Effector CD4-positive, alpha-beta T cell (primary cell): ENCODE measurements at regions not wholly inside any gene's neighbourhood (a gene's known extent, or its start where the extent isn't known, plus 50 kb on each side); places are given as distances from the start of the nearest gene placed in this dataset.
"Not testable (repeated sequence)": the region's sequence is repeated elsewhere in the genome, so short reads cannot be mapped to it uniquely, and the experiment has no call there.

Experiments
- DNase-seq: peaks from one replicate; pipeline ENCODE4 v3.0.0-alpha.2; 2020

DNA sequence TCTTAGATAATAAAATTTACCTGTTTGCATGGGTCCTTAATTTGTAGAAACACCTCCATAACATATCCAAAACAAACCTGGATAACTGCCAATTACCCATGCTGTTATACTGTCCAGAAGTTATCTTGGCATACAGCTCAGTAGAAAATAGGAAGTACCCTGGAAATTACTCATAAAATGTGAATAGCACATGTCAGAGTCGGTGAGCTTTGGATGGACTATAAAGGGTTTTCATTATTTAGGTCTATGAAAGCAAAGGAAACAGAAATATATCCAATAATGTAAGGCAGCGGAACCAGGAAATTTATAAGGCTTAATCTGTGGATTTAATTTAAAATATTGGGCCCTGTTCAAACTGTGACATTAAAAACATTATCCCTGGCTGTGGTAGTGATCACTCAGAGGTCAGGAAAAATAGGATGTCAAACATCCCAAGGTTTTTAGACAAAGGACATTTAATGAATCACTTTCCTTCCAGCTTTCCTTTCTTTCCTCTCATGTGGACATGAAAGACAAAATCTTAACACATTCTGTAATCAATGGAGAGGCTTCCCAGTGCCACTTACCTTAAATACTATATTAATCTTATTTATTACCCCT lies 459.0 kb upstream of the DPH6 start:
- no peak for DNase-seq

DNA sequence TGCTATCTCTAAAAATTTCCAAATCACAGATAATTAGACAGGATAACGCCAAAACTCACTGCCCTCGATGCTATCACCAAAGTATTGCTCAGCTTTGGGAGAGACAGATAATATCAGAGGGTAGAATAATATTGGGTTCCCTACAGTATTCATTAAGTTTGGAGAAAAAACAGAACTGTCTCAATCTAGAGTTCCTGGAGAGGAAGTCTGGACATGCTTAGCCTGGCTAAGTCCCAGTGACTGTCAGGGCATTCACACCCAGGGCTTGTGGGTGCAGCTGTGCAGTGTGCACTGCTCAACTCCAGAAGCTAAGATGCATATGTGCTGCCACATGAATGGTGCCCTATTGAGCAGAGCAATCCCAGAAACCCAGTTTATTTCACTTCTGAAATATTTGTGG lies 459.6 kb upstream of the DPH6 start:
- DNase-seq: no peak

DNA sequence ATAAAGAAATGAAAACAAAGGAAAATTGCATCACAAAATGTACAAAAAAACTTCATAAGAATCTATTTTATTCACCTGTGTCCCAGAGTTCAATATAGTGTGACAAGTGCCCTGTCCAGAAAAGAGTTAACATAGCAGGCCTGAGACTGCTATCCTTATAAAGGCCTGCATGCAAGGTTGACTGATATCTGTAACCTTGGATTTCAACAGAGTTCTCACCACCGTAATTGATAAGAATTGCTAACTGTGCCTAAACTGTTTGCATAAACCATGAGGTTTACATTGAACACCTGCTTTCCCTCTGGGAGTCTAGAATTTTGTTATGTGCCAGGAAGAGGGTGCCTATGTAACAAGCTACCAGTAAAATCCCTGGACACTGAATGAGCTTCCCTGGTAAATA lies 461.7 kb upstream of the DPH6 start:
- DNase-seq: no peak

DNA sequence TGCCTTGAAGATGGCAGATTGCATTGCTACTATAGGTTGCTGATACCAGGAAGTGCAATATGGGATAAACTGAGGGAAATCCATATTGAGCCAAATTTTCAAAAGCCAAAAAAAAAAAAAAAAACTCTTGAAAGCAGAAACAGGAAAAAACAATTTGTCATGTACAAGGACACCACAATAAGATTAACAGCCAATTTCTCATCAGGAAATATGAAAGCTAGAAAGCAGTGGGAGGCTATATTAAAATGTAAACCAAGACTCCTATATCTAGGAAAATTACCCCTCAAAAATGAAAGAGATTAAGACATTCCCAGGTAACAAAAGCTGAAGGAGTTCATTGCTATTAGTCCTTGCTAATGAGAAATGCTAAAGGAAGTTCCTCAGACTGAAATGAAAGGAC lies 462.8 kb upstream of the DPH6 start:
- no peak for DNase-seq

DNA sequence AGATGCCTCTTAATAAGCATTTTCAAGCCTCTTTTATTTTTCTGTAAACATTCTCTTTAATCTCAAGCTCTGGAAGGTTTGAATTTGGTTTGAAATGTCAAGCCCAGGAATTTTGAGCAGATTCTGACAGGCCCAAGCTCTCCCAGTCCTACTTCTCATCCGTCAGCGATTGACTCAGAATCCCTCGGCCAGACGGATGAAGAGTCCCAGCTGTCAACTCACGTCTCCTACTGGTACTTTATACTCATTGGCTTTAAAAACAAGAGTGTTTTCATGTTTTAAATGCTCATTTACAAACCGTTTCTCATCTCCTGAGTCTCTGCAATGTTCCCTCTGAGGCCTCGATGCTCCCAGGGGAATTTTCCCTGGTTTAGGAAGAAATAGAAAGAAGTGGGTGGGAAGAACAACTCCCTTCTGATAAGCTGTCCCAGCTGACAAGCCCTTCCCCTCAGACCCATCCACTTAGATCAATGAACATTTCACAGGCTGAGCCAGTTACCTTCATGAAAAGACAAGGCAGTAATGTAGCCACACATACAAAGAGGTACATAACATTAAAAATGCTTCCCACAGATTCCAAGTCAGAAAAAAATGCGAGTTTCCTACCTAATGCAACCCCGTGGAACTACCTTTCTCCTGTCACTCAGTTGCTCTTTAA lies 478.2 kb upstream of the DPH6 start:
- no peak for DNase-seq

DNA sequence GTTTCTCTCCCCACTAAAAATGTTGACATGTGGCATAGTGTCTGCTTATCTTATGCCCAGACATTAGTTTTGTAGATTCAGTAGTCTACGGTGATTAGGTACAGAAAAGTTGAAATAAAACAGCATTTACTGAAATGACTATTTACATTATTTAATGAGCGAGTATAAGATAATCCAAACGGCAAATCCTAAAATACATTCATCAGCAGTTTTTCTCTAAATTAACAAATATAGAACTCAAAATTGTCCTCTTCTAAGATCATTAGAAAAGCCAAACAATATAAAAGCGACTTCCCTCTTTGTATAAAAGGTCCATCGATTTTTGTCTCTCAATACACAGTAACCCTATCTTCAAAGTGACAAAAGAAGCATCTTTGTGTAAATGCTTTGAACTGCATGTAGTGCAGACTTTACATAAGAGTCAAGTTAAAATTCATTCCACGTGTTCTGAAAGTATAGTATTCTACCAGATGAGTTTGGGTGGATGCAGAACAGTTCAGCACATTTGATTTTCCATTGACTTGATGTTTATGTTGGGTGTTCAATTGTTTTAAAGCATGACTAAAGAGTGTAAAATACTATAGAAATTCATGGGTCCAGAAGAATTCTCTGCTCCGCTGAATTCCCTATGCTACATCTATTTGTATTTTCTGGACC lies 480.8 kb upstream of the DPH6 start:
- DNase-seq: no peak

DNA sequence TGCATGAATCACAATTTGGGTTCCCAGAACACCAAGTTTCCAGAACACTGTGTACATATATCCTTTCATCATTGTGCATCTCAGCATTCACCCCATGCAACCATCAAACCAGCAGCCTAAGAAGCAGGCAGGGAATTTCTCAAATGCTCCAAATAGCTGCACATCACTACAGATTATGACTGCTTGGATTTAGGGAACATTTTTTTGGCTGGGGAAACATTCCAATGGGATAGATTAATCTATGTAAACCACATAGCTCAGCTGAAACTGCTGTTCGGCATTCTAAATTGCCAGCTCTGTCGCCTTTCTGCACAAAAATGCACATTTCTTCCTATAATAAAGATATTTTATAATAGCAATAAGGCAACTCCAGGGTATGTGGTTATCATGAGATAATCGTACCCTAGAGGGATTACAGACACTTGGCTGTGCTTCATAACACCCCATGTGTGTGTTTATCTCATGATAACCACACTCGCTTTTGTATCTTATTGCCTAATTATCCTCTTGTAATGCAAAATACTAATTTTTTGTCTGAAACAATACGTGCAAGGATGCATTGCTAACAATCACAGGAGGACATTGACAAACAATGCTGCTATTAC lies 483.7 kb upstream of the DPH6 start:
- DNase-seq: no peak

DNA sequence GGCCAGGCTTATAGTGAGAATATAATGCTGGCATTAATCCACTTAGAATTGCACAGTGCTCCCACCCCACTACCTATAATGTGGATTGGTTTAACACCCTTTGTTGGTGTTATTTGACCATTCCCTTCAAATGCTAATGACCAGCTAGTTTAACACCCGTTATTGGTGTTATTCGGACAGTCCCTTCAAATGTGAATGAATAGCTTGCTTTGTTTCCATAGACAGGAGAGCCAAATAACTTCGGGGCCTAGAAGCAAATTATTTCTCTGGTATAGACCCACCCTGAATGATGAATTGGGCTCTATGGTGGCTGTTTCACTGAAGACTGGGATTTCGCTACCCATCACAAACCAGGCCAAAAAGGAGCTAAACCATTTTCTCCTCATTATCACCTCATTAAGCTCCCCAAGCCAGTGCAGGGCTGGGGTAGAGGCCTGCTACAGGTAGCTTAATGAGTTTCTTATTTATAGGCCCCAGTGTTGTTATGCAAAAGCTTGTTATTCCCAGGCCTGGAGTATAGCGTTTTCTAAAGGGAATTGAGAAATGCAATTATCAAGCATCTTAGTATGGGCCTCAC lies 494.1 kb upstream of the DPH6 start:
- no peak for DNase-seq

DNA sequence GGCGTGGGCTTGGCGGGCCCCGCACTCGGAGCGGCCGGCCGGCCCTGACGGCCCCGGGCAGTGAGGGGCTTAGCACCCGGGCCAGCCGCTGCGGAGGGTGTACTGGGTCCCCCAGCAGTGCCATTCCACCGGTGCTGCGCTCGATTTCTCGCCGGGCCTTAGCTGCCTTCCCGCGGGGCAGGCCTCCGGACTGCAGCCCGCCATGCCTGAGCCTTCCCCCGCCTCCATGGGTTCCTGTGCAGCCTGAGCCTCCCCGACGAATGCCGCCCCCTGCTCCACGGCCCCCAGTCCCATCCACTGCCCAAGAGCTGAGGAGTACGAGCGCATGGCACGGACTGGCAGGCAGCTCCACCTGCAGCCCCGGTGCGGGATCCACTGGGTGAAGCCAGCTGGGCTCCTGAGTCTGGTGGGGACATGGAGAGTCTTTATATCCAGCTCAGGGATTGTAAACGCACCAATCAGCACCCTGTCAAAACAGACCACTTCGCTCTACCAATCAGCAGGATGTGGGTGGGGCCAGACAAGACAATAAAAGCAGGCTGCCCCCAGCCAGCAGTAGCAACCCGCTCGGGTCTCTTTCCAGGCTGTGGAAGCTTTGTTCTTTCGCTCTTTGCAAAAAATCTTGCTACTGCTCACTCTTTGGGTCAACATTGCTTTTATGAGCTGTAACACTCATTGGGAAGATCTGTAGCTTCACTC lies 501.2 kb upstream of the DPH6 start:
- not testable (repeated sequence) for DNase-seq

DNA sequence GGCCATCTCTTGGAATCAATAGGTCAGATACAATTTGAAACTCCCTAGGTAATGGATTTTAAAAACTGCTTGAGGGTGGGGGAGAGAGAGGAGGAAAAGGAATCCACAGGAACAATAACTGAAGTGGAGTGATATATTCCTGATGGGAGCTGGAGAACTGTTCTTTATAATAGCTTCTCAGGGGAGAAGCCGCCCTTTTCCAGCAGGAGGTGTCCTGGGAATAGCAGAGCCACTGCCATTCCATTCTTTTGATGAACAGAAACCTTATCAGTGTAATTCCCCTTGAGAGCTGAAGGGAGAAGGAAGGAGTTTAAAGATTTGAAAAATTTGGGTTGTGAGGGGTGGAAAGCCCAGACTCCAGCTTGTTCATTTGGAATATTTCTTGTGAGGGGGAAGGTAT lies 504.9 kb upstream of the DPH6 start:
- DNase-seq: no peak

DNA sequence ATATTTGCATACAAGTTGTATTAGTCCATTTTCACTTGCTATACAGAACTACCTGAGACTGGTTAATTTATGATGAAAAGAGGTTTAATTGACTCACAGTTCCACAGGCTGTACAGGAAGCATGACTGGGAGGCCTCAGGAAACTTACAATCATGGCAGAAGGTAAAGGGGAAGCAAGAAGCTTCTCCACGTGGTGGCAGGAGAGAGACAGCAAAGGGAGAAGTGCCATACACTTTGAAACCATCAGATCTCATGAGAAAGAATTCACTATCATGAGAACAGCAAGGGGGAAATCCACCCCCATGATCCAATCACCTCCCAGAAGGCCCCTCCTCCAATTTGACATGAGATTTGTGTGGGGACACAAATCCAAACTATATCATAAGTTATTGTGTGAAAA lies 506.7 kb upstream of the DPH6 start:
- not testable (repeated sequence) for DNase-seq

DNA sequence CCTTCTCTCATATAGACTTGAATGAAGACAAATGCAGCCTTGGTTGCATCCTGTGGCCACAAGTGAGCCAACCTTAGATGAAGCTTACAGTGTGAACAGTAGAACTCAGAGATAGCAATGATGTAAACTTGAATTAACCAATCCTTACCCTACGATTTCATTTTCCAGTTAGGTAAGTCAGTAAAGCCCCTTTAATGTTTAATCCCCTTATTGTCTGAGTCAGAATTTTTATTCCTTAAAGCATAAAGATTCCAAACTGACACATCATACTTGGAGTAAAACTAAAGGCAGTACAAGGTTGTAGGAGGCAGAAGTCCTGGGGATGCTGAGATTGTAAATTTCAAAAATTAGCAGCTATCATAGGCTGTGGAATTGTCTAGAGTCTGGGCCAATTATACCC lies 507.8 kb upstream of the DPH6 start:
- no peak for DNase-seq

DNA sequence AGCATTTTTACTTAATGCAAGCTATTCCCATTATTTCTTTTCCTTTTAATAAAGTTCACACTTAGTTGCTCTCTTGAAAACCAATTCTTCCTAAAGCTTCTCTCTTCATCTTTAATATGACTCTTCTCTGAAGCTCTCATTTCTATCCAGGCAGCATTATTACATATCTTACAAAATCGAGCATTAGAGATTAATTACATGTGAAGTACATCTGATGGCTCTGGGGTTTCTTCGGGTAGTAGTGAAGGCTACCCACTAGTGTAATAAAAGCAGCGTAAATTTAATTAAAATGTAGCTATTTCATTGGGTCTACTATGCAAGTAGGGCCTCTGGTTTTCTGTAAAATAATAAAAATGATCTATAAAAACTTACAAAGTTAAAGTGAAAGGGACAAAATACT lies 513.6 kb upstream of the DPH6 start:
- DNase-seq: no peak

DNA sequence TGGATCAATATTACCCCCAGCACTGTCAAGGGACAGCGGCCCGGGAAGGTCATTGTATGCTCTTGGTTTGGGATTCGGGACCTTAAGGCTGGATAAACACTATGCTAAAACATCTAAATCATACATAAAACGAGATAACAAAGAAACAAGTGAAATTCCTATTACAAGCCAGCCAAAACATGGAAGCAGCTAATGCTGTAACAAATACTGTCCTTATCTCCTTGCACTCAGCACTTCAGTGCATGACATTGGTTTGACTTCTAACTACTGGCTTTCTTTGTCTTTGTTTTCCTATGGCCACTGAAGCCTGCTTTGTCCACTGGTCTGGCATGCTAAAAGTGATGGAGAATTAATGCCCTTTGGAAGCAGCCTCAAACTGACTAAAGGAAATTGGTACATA lies 516.4 kb upstream of the DPH6 start:
- no peak for DNase-seq

DNA sequence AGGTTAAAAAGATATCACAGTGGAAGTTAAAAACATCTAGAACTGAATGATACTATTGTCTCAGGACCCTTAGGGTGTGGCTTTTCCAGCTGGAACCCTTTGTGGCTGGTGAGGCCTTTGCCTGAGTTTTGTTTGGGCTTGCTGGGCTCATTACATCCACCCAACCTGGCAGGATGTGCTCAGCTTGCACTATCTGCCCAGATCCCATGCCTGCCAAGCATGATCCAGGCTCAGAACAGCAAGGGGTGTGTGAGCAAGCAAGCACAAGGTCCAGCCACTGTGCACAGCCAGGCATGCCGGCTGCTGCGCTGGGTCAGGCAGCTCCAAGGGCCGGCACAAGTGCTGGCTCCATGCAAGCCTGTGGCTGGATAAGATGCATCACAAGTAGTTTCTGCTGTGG lies 512.7 kb upstream of the CDIN1 start:
- no peak for DNase-seq

DNA sequence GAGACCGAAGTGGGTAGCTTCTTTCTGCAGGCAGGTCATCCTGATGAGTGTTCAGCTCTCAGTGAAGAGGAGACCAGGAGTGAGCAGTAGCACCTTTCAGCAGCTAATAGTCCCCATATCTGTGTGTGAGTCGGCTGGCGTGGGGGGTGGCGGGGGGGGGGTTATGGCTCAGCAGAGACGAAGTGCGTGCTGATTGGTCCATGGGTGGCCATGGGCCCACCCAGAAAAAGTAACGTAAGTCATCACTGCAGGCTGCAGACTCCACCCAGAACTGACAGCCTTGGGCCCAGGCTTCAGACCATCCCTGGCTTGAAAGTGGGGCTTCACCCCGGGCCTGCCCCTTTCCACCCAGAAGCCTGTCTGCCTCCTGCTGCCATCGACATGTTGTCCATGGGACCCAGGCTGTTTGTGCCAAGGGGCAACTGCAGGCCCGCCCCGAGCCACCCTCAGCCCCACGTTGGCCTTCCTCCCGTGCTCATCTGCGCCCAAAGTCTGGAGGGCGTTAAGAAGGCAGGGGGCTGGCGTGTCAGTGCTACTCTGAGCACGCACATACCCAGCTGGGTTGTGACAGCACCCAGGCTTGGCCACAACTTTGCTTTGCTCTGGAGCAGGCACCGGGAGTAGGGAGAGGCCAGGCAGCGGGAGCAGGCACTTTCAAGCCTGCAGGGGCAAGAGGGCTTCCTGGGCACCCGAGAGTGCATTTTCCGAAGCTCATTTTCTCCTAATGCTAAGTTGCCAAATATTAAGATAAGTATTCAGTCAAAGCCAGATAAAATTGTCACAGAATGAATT lies 511.7 kb upstream of the CDIN1 start:
- DNase-seq: no peak

DNA sequence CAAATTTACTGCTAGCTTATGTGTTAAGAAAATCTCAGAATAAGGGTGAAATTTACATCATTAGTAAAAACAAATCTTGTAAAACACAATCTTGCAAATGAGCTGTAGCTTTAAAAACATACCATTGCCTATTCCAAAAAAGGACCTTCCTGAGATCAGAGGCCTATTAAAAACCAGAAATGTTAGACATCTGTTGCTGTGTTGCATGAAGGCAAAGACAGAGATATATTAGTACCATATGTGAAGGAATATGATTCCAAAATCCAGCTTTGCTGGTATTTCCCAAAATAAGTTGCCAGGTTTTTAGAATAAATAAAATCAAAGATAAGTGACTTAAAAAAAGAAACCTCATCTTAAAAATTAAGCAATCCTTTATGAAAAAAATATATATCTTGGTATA lies 504.1 kb upstream of the CDIN1 start:
- DNase-seq: no peak

DNA sequence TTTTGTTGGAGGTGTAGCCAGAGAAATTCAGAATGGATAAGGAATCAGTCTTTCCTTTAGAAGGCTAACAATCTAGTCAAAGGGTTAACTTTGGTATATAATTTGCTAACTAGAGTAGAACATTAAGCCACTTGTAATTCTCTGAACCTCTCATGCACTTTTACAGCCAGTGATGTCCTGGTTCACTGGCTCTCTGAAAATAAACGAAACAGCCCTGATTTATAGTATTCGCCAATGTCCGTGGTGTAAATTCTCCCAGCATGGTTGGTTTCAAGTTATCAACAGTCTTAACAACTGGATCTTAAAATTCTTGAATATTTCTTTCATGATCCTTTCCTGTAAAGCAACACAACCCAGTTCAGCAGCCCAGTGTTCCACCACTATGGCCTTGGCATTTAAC lies 500.4 kb upstream of the CDIN1 start:
- DNase-seq: no peak

DNA sequence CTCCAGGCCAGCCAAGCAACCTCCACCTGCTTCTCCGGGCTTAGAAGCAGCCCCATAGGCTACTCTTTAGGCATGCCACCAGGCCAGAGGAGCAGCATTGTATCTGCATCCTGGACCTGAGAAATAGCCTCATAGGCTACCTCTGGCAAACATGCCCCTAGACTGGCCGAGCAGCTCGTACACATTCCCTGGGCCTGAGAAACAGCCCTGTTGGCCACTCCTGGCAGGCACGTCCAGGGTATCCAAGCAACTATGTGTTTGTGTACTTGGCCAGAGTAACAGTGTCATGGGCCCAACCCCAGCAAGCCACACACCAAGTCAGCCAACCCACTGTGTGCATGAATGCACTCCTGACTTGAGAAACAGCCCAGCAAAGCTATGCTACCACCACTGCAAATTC lies 498.7 kb upstream of the CDIN1 start:
- DNase-seq: no peak

DNA sequence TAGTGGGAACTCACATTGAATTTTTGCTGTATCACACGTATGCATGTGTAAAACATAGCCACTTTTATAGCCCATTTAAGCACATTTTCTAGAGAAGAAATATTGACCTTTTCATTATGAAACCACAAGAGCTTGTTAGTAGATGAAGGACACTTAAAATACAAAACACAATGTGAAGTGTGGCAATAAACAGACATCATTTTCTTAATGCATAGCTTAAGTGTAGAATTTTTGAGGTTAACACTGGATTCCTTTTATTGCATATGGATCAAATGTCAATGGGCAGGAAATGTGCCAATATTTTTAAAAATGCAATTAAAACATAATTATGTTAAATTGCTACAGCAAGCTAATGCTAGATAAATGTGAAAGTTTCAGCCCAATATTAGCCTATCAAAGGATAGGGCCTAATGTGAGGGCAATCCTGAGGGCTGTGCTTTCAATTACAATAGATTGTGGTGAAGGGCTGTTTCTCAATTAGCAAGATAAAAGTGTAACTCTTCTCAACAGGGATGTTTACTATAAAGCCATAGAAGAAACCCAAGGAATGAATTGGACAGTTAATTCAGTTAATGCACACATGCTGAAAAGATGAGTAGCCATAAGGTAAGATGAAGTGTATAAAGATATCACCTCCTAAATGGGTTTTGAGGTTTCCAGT lies 489.0 kb upstream of the CDIN1 start:
- DNase-seq: no peak

DNA sequence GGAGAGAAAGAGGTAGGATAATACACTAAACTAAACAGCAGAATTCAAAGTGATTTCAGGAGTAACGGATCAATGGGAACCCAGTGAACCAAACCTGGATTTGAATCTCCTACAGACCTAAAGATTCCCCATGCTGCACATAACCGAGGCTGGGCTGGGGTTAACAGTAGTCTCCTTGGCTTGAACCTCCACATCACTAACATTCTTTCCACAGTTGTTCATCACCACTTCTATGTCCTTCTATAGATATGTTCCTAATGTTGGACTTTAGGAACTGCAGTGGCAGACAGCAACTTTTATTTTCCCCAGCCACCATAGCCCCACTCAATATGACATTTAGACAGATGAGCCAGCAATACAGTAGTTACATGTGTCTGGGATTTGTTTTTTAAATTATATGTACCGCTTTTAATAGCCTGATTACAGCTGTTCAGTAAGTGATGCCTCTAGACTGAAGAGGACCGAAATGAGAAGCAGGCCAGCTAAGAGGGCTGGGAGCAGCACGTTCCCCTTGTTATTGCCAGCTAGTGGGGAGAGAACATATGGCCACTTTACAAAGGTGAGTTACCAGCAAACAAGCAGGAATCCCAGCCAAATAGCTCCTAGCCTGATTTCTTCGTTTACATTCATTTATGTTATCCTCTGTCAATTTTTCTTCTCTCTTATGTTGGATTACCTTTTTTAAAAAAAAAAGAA lies 472.6 kb upstream of the CDIN1 start:
- DNase-seq: no peak
